ENCODE measurements at regions not wholly inside any gene's neighbourhood (a gene's known extent, or its start where the extent isn't known, plus 50 kb on each side); places are given as distances from the start of the nearest gene placed in this dataset.

DNA sequence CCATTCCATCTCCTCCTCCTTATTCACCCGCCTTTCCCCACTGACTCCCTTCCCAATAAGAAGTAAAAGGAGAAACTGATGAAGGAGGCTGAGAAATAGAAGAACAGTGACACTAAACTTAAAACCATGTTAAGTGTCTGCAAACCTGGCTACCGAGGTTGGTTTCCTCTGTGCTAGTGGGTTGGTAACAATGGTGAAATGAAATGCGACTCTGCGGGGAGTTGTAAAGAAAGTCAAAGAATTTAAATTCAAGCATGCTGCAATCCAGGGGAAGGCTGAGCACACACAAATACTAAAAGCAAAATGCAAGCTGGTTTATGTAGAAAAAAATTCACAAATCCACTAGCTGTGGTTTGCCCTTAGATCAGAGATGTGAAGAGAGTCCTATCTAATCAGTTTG lies 155.2 kb upstream of the PDE10A start:
- WGBS (ENCODE audit: low lambda C conversion rate), result 2% methylated on average over 4 of the region's 4 CpGs
- no peak overlapping the region for H3K4me2 ChIP-seq (ENCODE audit: low read depth, low read length)
- ATAC-seq, result no peak
- no peak for FAIRE-seq
- no peak overlapping the region for H3K4me3 ChIP-seq (replicated peaks in 1 of 3; ENCODE audit: insufficient read depth in 1 of 3, low read depth in 2 of 3, low read length in 3 of 3)
- no peaks in the 10 kb centered on the region for H3K4me1 ChIP-seq (ENCODE audit: insufficient read depth, low read length)
- no peak overlapping the region for H3K9ac ChIP-seq (ENCODE audit: insufficient read depth, low read depth, low read length)
- H3K9me3 ChIP-seq (ENCODE audit: low read length), result no peaks in the 10 kb centered on the region
- no peak overlapping the region for H2AFZ ChIP-seq (ENCODE audit: low read length)
- no TSS peak for BruUV-seq (replicated peaks)
- in situ Hi-C loops (cut with HindIII; ENCODE audit: extremely low pct_ligation_motif_present, low pct_unique_long_range_greater_than_20kb) (no loop called here), intact Hi-C loops (cut with micrococcal nuclease; ENCODE audit: unreplicated experiment) (no loop called here)
- H4K20me1 ChIP-seq (ENCODE audit: insufficient read depth, low read length), result no peaks in the 10 kb centered on the region
- H3K79me2 ChIP-seq (ENCODE audit: insufficient read depth, low read length), result no peaks in the 10 kb centered on the region
- H3K36me3 ChIP-seq (replicated peaks in 1 of 2; ENCODE audit: control insufficient read depth in 1 of 2, insufficient read depth in 2 of 2, low read length in 2 of 2), result no peaks in the 10 kb centered on the region
- TF ChIP-seq JUND (CRISPR knock-in tag; IDR thresholded peaks at IDR 0.05) (no peak), JUNB (CRISPR knock-in tag; IDR thresholded peaks at IDR 0.05; ENCODE audit: borderline replicate concordance) (no peak), MAZ (IDR thresholded peaks at IDR 0.05; ENCODE audit: borderline replicate concordance, low read depth, low read length) (no peak), MAZ (CRISPR knock-in tag; IDR thresholded peaks at IDR 0.05; ENCODE audit: low read depth) (no peak), ZNF773 (CRISPR knock-in tag; IDR thresholded peaks at IDR 0.05; ENCODE audit: borderline replicate concordance) (no peak), ZNF335 (CRISPR knock-in tag; IDR thresholded peaks at IDR 0.05) (no peak), ETV6 (CRISPR knock-in tag; conservative IDR thresholded peaks at IDR 0.05) (no peak), SIX4 (CRISPR knock-in tag; IDR thresholded peaks at IDR 0.05) (no peak), ZNF510 (CRISPR knock-in tag; IDR thresholded peaks at IDR 0.05; ENCODE audit: low read depth) (no peak), ZNF563 (CRISPR knock-in tag; IDR thresholded peaks at IDR 0.05) (no peak), ZNF34 (CRISPR knock-in tag; IDR thresholded peaks at IDR 0.05; ENCODE audit: borderline replicate concordance) (no peak)
- no peak for DNase-seq (ENCODE audit: low spot score)
- CTCF ChIA-PET (ENCODE audit: low intra/inter-chr PET ratio, low total read pairs), result no interaction called here
- H3K27ac ChIP-seq (ENCODE audit: extremely low read length, insufficient read depth, low read length), result no peak overlapping the region
- H3K27me3 ChIP-seq (ENCODE audit: control insufficient read depth in 1 of 2, insufficient read depth in 2 of 2, low read length in 2 of 2), result peaks cover 3 to 66% of the 10 kb centered on the region in 2 experiments; a peak in 4 of 5 replicates
- POLR2A ChIA-PET, result no interaction called here

DNA sequence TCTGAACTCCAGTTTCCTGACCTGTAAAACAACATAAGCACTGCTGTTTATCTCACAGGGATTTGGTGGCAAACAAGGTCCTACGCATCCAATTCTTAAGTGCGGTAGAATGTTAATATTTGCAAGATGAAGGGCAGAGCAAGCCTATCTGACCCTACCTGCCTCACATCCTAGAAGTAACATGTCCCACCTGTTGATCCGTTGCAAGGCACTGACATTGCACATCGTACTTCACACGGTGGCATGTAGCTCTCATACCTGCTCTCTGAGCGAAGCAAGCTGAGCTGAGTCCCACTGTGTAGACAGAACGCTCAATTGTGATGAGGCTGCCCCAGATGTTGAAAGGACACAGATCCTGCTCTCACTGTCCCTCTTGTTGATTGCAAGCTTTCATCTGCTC lies 154.7 kb upstream of the PDE10A start:
- ATAC-seq (no peak), DNase-seq (ENCODE audit: low spot score) (no peak), FAIRE-seq (no peak)
- Histone ChIP-seq H3K4me3 (replicated peaks in 1 of 3; ENCODE audit: insufficient read depth in 1 of 3, low read depth in 2 of 3, low read length in 3 of 3) (no peak overlapping the region), H3K27me3 (ENCODE audit: control insufficient read depth in 1 of 2, insufficient read depth in 2 of 2, low read length in 2 of 2) (peaks cover 3 to 70% of the 10 kb centered on the region in 2 experiments; a peak in 4 of 5 replicates), H3K4me1 (ENCODE audit: insufficient read depth, low read length) (no peaks in the 10 kb centered on the region), H4K20me1 (ENCODE audit: insufficient read depth, low read length) (no peaks in the 10 kb centered on the region), H3K9ac (ENCODE audit: insufficient read depth, low read depth, low read length) (no peak overlapping the region), H3K36me3 (replicated peaks in 1 of 2; ENCODE audit: control insufficient read depth in 1 of 2, insufficient read depth in 2 of 2, low read length in 2 of 2) (no peaks in the 10 kb centered on the region), H3K27ac (ENCODE audit: extremely low read length, insufficient read depth, low read length) (no peak overlapping the region), H3K79me2 (ENCODE audit: insufficient read depth, low read length) (no peaks in the 10 kb centered on the region), H3K9me3 (ENCODE audit: low read length) (no peaks in the 10 kb centered on the region), H3K4me2 (ENCODE audit: low read depth, low read length) (no peak overlapping the region), H2AFZ (ENCODE audit: low read length) (no peak overlapping the region)
- in situ Hi-C loops (cut with HindIII; ENCODE audit: extremely low pct_ligation_motif_present, low pct_unique_long_range_greater_than_20kb), result no loop called here
- ChIA-PET CTCF (ENCODE audit: low intra/inter-chr PET ratio, low total read pairs) (no interaction called here), POLR2A (no interaction called here)
- BruUV-seq (replicated peaks), result no TSS peak
- intact Hi-C loops (cut with micrococcal nuclease; ENCODE audit: unreplicated experiment), result no loop called here
- 47% methylated on average over 7 of the region's 7 CpGs for WGBS (ENCODE audit: low lambda C conversion rate)
- TF ChIP-seq ARNTL (CRISPR knock-in tag; IDR thresholded peaks at IDR 0.05) (no peak), NONO (IDR thresholded peaks at IDR 0.05) (no peak), NONO (CRISPR knock-in tag; conservative IDR thresholded peaks at IDR 0.05) (no peak), MEIS2 (CRISPR knock-in tag; IDR thresholded peaks at IDR 0.05) (no peak), ZNF782 (CRISPR knock-in tag; IDR thresholded peaks at IDR 0.05; ENCODE audit: borderline replicate concordance) (no peak), GATA4 (IDR thresholded peaks at IDR 0.05; ENCODE audit: borderline replicate concordance, low read depth) (no peak), ETV5 (CRISPR knock-in tag; IDR thresholded peaks at IDR 0.05; ENCODE audit: borderline replicate concordance) (no peak), ZNF468 (CRISPR knock-in tag; IDR thresholded peaks at IDR 0.05) (no peak), HIVEP1 (CRISPR knock-in tag; IDR thresholded peaks at IDR 0.05) (no peak), ZNF672 (CRISPR knock-in tag; IDR thresholded peaks at IDR 0.05) (no peak)
- TF ChIP-seq, protein P1, sequence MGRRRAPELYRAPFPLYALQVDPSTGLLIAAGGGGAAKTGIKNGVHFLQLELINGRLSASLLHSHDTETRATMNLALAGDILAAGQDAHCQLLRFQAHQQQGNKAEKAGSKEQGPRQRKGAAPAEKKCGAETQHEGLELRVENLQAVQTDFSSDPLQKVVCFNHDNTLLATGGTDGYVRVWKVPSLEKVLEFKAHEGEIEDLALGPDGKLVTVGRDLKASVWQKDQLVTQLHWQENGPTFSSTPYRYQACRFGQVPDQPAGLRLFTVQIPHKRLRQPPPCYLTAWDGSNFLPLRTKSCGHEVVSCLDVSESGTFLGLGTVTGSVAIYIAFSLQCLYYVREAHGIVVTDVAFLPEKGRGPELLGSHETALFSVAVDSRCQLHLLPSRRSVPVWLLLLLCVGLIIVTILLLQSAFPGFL (CRISPR knock-in tag; IDR thresholded peaks at IDR 0.05), result no peak
